Activated CD4-positive, alpha-beta T cell treated with anti-CD3 and anti-CD28 coated beads, Interleukin-2, amount 50 U/mL, for 48 hours (primary cell): ENCODE measurements at regions not wholly inside any gene's neighbourhood (a gene's known extent, or its start where the extent isn't known, plus 50 kb on each side); places are given as distances from the start of the nearest gene placed in this dataset.
"Not testable (repeated sequence)": the region's sequence is repeated elsewhere in the genome, so short reads cannot be mapped to it uniquely, and the experiment has no call there.

ENCODE experiments used
- DNase-seq, 2 experiments: peaks; one replicate each; pipeline ENCODE4 v3.0.0-alpha.2; 2020

DNA sequence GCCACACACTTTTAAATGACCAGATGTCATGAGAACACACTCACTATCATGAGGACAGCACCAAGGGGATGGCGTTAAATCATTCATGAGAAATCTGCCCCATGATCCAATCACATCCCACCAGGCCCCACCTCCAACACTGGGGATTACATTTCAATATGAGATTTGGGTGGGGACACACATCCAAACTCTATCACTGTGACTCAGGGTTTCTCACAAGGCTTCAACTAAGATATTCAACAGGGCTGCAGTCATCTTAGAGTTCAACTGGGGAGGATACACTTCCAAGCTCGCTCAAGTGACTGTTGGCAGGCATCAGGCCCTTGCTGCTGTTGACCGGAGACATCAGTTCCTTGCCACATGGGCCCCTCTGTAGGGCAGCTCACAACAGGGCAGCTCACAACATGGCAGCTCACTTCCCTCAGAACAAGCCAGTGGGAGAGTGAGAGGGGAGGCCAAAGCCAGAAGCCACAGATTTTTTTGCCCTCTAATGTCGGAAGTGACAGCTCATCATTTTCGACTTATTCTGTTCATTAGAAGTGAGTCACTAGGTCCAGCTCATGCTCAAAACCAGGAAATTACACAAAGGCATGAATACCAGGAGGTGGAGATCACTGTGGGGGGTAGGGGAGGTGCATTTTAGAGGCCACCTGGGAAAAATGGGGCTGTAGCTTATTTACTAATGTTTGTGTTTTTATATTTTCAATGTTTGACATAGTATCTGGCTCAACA, 50.8 kb upstream of the PTHLH start:
- DNase-seq, result no peak

DNA sequence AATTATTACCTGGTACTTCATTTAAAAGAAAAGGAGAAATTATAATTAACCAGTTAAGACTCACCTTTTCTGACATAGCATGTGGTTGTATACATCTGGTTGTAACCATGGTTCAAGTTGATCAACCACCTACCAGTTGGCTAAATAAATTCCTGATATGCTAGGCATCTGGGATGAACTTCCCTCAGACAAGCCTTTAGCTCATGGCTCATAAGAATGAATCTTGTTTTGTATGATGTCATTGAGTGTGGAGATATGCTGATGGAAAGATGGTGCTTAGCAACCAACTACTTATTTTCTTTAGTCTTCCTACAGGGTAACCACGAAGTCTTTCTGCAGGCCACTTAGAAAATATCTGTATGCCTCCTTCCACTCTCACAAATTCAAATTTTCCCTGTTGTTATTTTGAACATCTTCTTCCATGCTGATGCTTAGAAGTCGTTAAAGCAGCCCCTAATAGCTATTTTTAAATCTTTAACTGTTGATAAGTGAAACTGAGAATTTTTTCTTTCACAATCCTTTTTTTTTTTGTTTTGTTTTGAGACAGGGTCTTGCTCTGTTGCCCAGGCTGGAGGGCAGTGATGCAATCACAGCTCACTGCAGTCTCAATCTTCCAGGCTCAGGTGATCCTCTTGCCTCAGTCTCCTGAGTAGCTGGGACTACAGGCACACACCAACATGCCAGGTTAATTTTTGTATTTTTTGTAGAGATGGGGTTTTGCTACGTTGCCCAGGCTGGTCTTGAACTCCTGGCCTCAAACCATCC, 51.9 kb upstream of the PTHLH start:
- no peak for DNase-seq

DNA sequence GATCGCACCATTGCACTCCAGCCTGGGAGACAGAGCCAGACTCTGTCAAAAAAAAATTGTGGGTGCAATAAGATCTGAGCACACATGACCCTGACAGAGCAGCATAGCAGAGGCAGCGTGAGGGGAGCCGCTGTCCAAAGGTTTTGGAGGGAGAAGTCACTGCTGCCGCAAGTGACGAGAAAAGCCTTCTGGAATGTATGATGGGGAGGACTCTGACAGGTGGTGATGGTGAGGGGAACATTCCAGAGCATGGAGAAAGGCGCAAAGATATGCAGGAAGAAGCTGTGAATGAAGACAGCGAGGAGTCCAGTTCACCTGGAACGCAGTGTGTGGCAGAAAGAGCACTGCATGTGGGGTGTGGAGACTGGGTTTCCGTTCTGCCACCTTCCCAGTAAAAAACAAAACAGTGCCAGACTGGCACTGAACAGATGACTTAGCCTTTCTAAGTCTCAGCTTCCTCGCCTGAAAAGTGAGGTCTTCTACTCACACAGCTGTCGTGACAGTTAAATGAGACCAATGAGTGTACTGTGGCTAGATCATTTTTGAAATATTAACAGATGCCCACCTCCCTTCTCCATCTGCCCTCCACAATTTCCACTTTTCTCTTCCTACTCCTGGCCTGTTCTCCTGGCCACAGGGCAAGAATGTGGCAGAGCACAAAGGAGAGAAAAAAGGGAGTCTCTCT, 53.4 kb upstream of the PTHLH start:
- no peak for DNase-seq

DNA sequence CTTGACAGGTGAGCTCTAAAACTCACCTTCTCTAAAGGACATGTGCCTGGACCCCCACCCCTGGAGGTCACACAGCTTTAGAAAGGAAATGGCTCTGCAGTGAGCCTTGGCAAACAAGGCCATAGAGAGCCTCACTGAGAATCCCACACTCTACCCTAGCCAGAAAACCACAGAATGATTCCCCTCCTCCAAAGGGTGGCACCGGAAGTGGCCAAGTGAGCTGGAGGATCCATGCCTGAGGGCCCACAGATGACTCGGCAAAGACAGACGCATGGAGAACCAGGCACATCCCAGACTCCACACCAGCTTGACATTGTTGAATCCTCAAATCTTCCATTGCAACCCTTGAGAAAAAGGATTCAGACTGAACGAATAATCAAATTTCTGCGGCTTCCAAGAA, 54.2 kb upstream of the PTHLH start:
- DNase-seq, result no peak

DNA sequence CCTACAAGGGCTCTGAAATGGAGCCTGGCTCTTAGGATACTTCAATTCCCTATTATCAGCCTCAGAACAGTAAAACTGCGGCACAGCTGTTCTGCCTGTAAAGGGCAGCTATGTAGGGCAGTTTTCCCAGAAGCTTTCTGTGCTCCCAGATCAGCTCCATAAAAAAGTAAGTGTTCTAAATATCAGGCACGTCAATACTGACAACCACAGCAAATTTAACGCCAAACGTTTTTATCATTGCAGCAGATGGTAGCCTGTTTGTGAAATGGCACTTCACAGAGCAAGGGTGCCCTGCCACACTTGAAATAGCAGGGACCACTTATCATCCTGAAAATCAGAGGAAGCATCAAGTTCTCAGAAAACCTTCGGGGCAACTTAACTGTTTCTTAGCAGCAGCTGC, 54.8 kb upstream of the PTHLH start:
- DNase-seq, result no peak

DNA sequence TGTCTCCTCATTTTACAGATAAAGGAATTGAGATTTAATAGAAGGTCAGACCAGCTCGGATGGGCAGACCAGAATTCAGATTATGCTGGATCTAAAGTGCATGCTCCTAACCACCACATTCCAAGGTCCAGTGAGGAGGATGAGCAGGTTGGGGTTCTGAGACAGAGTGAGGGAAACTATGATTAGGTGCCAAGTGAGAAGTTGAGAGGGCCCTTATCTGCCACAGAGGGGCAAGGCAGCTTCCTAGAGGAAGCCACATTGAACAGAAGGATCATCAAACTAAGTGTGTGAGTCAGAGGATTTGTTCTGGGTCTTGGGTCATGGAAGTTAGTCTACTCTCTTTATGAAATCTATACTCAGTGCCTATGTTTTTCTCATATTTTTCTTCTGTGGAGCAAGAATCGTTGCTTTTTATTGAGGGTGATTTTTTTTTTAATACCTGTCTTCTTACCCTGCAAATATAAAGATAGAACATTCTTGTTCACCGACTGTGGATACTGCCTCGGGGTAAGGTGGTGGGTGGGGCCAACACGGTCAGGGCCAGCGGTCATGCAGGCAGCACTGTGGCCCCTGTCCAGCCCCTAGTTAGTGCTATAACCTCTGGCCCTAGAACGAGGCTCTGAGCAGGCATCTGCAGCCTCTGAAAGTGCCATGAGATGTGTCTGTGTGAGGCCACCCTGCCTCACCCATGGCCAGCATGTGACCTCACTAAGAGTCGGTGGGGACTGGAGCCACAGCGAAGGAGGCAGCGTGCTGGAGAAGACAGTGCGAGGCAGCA, 55.6 kb upstream of the PTHLH start:
- DNase-seq, result no peak

DNA sequence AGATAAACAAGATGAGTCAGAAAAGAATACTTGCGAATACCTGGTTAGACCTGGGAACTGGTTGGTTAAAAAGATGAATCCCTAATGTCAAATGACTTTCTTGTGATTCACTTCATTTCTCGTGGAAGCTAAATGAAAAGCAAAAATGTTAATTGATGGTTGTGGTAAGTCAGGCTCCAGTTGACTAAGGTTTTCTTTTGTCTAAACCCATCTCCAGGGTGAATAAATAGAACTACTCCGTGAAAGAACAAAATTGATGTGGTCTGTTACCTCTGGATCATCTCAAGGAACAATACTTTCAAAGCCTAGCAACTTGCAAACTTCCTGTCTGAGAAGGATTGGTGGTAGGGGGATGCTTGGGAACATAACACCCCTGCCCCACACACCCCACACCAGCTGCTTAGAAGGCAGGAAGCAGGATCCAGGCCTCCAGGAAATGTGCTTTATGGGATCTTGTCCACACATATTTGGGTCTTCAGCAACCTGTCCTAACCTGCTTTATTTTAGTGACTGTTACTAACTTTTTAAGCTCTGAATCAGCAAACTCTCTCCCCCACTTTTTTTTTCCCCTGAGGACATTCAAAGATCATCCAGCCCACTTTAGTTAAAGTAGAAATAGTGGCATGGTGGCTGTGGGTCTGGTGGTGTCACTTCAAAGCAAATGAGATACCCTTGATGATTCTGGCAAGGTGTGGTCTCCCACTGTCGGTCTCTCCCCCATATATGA, 60.4 kb upstream of the PTHLH start:
- no peak for DNase-seq

DNA sequence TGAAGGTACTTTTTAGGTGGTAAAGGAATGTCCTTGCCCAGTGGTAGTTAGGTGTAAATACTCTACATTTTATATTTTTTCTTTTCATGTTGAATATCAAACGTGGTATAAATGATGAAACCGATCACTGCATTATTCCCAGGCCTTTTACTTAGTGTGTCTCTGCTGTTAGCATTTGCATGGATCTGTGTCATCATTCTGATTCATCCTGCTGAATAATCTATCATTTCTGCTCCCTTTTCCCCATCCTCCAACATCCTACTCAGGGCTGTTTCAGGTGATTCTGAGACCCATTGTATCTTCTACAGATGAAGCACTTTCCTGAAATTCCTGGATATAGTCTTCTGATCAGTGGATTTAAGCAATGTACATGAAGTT, 61.0 kb upstream of the PTHLH start:
- DNase-seq, result no peak

DNA sequence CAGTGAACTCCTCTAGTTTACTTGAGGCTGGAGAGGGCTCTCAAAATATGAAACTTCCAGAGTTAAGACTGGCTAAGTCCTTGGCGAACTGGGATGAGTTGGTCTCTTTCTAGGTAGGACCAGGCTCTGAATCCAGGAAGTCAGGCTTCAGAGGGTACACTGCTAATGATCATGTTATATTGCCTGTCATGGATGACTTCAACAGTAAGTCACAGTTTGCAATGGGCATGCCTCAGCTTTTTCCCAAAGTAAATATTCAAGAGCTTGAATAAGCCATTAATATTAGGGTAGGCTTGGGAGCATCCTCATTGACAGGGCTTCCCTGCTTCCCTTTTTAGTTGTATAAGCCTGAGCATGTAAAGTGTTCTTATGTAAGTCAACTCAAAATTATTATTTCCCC, 61.7 kb upstream of the PTHLH start:
- DNase-seq, result no peak

DNA sequence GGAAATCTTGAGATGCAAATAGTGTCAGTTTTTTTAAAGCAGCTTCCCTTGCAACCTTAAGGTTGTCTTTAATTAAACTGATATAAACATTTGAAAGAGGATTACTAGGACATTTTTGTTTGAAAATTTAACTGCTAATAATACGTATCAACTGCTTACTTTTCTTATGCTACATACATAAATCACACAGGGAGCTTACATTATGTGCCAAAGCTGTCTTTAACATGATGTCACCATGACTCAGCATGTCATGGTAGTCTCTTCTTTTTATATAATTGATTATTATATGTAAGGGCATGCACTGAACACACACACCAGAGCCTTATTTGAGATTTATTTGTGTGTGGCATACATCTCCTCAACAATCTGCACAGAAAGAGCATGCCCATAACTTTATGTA, 63.0 kb upstream of the PTHLH start:
- no peak for DNase-seq

DNA sequence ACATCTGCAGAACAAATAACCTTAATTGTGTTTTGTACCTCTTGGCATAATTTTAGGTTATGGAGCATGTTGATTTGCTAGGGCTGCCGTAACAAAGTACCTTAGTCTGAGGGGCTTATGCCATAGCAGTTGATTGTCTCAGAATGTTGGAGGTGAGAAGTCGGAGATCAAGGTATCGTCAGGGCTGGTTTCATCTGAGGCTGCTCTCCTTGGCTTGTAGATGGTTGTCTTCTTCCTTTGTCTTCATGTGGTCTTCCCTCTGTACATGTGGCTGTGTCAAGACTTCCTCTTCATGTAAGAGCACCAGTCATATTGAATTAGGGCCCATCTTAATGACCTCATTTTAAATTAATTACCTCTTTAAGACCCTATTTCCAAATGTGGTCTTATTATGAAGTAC, 64.4 kb upstream of the PTHLH start:
- no peak for DNase-seq

DNA sequence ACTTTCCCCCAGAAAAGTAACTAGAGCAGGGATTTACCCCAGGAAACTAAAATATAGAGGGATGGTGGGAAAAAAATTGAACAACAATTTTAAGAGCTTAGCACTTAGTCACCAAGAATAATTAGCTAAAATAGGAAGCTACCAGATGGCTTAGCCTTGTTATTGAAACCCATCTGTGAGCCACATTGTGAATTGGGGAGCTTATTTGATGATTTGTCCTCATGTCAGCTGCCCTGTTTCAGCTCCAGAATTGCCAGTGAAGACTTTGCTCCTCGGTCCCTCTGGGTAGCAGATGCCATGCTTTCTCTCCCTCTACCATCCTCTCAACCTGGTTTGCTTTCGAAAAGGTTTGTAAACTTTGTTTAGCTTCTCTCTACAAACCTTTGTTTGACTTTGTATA, 67.7 kb upstream of the PTHLH start:
- DNase-seq, result no peak

DNA sequence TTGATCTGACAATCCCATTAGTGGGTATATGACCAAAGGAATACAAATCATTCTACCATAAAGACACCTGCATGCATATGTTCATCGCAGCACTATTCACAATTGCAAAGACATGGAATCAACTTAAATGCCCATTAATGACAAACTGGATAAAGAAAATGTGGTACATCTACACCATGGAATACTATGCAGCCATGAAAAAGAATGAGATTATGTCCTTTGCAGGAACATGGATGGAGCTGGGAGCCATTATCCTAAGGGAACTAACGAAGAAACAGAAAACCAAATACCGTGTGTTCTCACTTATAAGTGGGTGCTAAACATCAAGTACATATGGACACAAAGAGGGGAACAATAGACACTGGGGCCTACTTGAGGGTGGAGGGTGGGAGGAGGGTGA, 74.1 kb upstream of the PTHLH start:
- DNase-seq, result not testable (repeated sequence)

DNA sequence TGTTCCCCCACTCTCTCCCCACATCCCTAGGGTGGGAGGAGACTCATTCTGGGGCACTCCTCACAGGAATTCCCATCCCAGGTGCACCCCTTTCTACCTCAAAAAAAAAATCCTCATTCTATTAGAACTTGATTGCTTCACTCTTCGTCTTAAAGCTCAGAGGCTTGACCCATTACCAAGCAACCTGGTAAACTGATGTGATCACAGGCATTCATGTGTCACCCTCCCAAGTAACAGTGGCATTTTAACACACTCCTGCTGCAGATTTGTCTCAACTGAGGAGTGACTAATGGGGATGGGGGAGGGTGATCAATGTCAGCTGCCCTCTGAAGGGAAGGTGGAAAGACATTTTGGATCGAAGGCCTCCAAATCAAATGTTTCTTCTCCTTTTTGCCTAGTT, 78.1 kb upstream of the PTHLH start:
- no peak for DNase-seq

DNA sequence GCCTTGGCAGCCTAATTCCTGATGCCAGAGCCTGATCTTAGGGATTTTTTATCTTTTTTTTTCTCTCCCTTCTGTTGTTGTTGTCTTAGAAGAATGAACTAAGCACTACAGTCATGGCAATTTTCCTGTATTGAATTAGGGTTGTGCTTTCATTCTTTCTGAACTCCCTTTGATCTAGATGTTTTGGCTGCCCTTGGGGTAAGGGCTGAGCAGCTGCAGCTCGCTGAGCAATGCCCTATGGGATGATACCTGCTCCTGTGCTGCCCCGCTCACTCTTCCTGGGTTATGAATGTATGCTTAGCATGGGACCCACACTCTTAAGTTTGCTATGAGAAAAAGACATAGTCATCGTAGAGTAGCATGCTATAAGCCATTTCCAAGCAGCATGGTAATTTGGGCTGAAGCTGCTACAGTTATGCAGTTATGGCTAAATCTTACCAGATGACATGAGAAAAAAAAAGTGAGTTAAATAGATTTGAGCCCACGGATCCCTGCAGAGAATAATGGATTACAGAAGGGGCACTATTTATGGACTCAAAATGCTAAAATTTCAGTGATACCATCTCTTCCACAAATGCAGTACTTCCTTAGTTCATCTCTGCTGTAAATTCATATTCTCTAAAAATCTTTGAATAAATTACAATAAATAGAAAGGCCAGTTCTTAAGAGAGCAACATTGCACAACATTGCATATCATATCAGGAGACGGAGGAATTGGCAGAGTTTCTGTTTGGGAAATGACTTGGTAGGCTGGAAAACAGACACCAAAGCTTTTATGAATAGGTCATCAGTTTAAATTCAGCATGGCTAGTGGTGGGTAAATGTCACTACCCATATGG, 79.2 kb upstream of the PTHLH start:
- no peak for DNase-seq

DNA sequence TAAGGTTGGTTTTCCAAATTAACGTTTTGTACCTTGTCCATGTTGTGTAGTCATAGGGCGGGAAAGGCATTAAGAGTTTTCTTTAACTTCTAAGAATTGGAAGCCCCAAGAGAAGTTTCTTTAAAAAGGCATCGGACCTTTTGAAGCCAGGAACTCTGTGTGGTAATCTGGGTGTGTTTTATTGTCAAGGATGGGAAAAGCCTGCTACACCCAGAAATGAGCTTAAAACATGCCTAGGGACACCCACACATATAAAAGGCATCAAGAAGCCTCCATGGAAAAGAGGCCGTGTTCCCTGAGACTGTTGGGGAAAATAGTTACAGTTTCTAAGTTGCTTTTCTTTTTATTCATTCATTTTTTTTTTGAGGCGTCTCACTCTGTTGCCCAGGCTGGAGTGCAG, 81.0 kb upstream of the PTHLH start:
- no peak for DNase-seq

DNA sequence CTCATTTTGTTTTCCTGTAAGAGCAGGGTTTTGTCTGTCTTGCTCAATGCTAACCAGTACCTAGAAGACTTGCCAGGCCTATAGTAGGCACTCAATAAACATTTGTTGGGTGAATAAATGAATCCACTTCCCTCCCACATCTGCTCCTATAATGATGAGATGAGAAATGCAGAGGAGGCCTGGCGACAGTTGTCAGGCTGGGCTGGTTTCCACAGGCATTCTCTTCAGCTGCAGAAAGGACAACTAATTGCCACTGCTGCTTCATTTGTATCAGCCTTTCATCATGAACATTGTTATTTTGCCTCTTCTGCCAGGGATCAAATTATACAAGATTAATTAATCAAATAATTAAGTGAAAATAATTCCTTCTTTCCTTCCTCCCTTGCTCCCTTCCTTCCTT, 82.0 kb upstream of the PTHLH start:
- DNase-seq, result no peak

DNA sequence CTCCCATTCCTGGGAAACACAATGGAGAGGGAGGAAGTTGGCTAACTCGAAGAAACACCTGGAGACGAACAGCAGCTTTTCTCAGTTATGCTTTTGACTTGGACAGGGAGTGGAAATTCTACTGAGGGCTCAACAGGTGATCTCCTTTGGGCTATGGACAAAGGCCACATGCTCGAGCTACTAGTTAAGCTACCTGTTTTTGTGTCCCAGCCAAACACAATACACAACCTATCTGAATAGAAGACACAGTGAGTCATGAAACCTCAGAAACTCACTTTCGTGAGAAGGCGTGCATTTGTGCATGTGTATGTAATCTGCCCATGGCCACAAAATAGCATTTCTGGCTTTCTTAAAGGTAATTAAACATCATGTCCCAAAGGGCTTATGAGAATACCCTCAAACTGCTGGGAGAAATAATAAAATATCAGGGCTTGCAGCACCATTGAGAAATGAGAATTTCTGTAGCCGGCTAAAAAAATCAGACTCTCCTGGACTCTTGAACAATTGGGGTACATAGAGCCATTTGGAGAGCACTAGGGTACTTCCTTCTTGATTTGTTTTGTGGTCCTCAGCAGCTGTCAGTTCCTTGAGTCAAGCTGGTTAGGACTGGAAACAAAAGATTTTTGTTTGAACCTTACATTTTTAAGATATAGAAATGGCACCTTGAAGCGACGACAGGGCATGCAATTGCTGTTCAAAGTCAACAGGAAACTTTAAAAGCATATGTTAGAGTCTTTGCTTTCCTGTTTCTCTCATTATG, 85.5 kb upstream of the PTHLH start:
- no peak for DNase-seq

DNA sequence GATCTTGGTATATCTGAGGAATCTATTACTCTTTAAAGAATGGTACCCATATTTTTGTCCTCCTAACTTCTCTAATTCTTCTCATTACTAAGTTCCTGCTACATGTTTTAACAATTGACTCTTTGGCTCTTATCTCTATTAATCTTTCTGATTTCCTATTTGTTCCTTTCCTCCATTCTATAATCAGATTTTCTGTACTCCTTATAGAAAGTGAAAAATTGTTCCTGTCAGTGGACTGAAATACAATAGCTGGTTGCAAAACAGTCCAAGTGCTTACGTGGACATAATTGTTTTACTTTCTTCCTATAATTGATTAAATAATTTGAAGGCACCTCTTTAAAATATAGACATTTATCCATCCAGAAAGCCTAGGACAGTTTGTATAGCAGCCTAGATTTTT, 86.7 kb upstream of the PTHLH start:
- no peak for DNase-seq

DNA sequence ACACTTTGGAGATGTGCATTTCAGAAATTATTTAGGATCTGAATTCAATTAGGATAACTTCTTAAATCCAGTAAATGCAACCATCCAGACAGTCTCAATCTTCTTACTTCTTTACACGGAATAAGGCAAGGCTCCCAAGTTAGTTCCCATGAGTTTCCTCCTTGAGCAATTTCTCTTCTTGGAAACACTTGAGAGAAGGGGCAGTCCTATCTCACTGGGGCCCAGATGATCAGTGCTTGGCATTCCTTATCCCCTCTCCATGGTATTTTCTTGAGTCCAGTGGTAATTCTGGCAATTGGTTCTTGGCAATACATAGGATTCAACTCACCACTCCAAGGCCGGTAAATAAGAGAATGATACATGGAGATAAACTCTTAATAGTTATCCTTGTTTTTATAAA, 87.1 kb upstream of the PTHLH start:
- no peak for DNase-seq

DNA sequence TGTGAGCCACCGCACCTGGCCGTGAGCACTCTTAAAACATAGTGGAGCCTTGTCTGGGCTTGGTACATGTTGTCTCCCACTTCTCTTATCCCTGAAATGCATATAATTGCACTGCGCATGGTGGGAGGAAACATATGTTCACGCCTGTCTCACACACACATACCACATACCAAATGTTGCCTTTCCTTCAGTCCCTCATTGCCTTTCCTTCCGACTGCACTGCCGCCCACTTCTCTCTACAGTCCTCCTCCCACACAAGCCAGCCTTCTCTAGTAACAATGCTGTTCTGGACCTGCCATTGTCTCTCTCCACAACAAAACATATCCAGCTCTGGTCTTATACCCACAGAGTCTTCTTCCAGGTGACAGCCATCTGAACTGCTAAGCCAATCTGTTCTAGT, 88.3 kb upstream of the PTHLH start:
- DNase-seq, result no peak
